ENCODE measurements at regions not wholly inside any gene's neighbourhood (a gene's known extent, or its start where the extent isn't known, plus 50 kb on each side); places are given as distances from the start of the nearest gene placed in this dataset.

GRCh38 chr10:3701491-3701890, 83.5 kb downstream of the KLF6 start:
- no peak for TF ChIP-seq CTCF (IDR thresholded peaks at IDR 0.05; ENCODE audit: extremely low read depth in 1 of 2, insufficient read depth in 1 of 2, low read depth in 1 of 2, low read length in 2 of 2)
- no peak for TF ChIP-seq POLR2AphosphoS5 (IDR thresholded peaks at IDR 0.05; ENCODE audit: insufficient read depth, low read depth, low read length)
- no peak for TF ChIP-seq POLR2A (IDR thresholded peaks at IDR 0.05; ENCODE audit: low read depth, low read length)
- TF ChIP-seq MAX (IDR thresholded peaks at IDR 0.05; ENCODE audit: insufficient read depth, insufficient read length) = no peak
- no peak for TF ChIP-seq MYC (IDR thresholded peaks at IDR 0.05; ENCODE audit: low read depth, low read length)
- TF ChIP-seq GATA2 (IDR thresholded peaks at IDR 0.05; ENCODE audit: insufficient read depth, insufficient read length, low read depth, low read length) = no peak
- TF ChIP-seq EZH2 (IDR thresholded peaks at IDR 0.05; ENCODE audit: borderline replicate concordance, low read depth, low read length, severe bottlenecking) = no peak
